ENCODE measurements at regions not wholly inside any gene's neighbourhood (a gene's known extent, or its start where the extent isn't known, plus 50 kb on each side); places are given as distances from the start of the nearest gene placed in this dataset.

GRCh38 chr4:111027526-111027925 lies 404.6 kb upstream of the PITX2 start:
- H3K27ac Mint-ChIP-seq, result no peak overlapping the region
- H3K36me3 Mint-ChIP-seq, result no peaks in the 10 kb centered on the region
- H3K4me1 Mint-ChIP-seq, result no peaks in the 10 kb centered on the region
- H3K27me3 Mint-ChIP-seq, result no peaks in the 10 kb centered on the region
- H3K4me3 Mint-ChIP-seq, result no peak overlapping the region
- DNase-seq (no peak), ATAC-seq (ENCODE audit: low read depth in 2 of 2) (no peak)
- H3K9me3 Mint-ChIP-seq, result peaks cover 0 to 6% (median 0%) of the 10 kb centered on the region in 7 donors

- Mint-ChIP-seq H3K9me3 (peaks cover 0 to 4% (median 0%) of the 10 kb centered on the region in 7 donors), H3K27ac (no peak overlapping the region), H3K4me1 (no peaks in the 10 kb centered on the region), H3K36me3 (no peaks in the 10 kb centered on the region), H3K27me3 (no peaks in the 10 kb centered on the region), H3K4me3 (no peak overlapping the region)
- DNase-seq (no peak), ATAC-seq (ENCODE audit: low read depth in 2 of 2) (no peak)
These were observed 405.9 kb upstream of the PITX2 start for GRCh38 chr4:111028795-111029194.

GRCh38 chr4:111031001-111031579 lies 408.2 kb upstream of the PITX2 start:
- ATAC-seq (ENCODE audit: low read depth in 2 of 2) (no peak), DNase-seq (no peak)
- Mint-ChIP-seq H3K4me3 (no peak overlapping the region), H3K27me3 (no peaks in the 10 kb centered on the region), H3K36me3 (no peaks in the 10 kb centered on the region), H3K27ac (no peak overlapping the region), H3K4me1 (no peaks in the 10 kb centered on the region), H3K9me3 (peaks cover 0 to 4% (median 0%) of the 10 kb centered on the region in 7 donors)

GRCh38 chr4:111031596-111031995 lies 408.7 kb upstream of the PITX2 start:
- H3K27me3 Mint-ChIP-seq, result no peaks in the 10 kb centered on the region
- no peak overlapping the region for H3K4me3 Mint-ChIP-seq
- H3K9me3 Mint-ChIP-seq, result peaks cover 0 to 4% (median 0%) of the 10 kb centered on the region in 7 donors
- no peaks in the 10 kb centered on the region for H3K36me3 Mint-ChIP-seq
- no peak overlapping the region for H3K27ac Mint-ChIP-seq
- no peaks in the 10 kb centered on the region for H3K4me1 Mint-ChIP-seq
- ATAC-seq (ENCODE audit: low read depth in 2 of 2), result no peak
- DNase-seq, result no peak

GRCh38 chr4:111037591-111038360 lies 414.9 kb upstream of the PITX2 start:
- DNase-seq (no peak), ATAC-seq (ENCODE audit: low read depth in 2 of 2) (no peak)
- no peak overlapping the region for H3K4me3 Mint-ChIP-seq
- H3K27ac Mint-ChIP-seq, result no peak overlapping the region
- H3K4me1 Mint-ChIP-seq, result no peaks in the 10 kb centered on the region
- H3K36me3 Mint-ChIP-seq, result no peaks in the 10 kb centered on the region
- H3K9me3 Mint-ChIP-seq, result no peaks in the 10 kb centered on the region
- H3K27me3 Mint-ChIP-seq, result no peaks in the 10 kb centered on the region

- Mint-ChIP-seq H3K27ac (no peak overlapping the region), H3K4me1 (no peaks in the 10 kb centered on the region), H3K27me3 (no peaks in the 10 kb centered on the region), H3K36me3 (no peaks in the 10 kb centered on the region), H3K4me3 (no peak overlapping the region), H3K9me3 (peaks cover 0 to 3% (median 0%) of the 10 kb centered on the region in 7 donors)
- ATAC-seq (ENCODE audit: low read depth in 2 of 2) (no peak), DNase-seq (no peak)
These were observed 418.0 kb upstream of the PITX2 start for GRCh38 chr4:111040904-111041303.

GRCh38 chr4:111043286-111043685 lies 420.4 kb upstream of the PITX2 start:
- no peak for DNase-seq
- Mint-ChIP-seq H3K36me3 (no peaks in the 10 kb centered on the region), H3K4me3 (no peak overlapping the region), H3K27ac (no peak overlapping the region), H3K4me1 (no peaks in the 10 kb centered on the region), H3K27me3 (no peaks in the 10 kb centered on the region), H3K9me3 (peaks cover 0 to 4% (median 0%) of the 10 kb centered on the region in 7 donors)
- no peak for ATAC-seq (ENCODE audit: low read depth in 2 of 2)

- Mint-ChIP-seq H3K27me3 (no peaks in the 10 kb centered on the region), H3K27ac (no peak overlapping the region), H3K9me3 (peaks cover 0 to 10% (median 7%) of the 10 kb centered on the region in 7 donors), H3K4me1 (no peaks in the 10 kb centered on the region), H3K36me3 (no peaks in the 10 kb centered on the region), H3K4me3 (no peak overlapping the region)
- ATAC-seq (ENCODE audit: low read depth in 2 of 2) (no peak), DNase-seq (no peak)
These were observed 423.1 kb upstream of the PITX2 start for GRCh38 chr4:111045992-111046391.

GRCh38 chr4:111046811-111047210 lies 423.9 kb upstream of the PITX2 start:
- Mint-ChIP-seq H3K9me3 (peaks cover 2 to 13% (median 10%) of the 10 kb centered on the region in 7 donors), H3K27me3 (no peaks in the 10 kb centered on the region), H3K4me1 (no peaks in the 10 kb centered on the region), H3K36me3 (no peaks in the 10 kb centered on the region), H3K4me3 (no peak overlapping the region), H3K27ac (no peak overlapping the region)
- ATAC-seq (ENCODE audit: low read depth in 2 of 2) (no peak), DNase-seq (no peak)

- H3K27ac Mint-ChIP-seq, result no peak overlapping the region
- H3K4me1 Mint-ChIP-seq, result no peaks in the 10 kb centered on the region
- ATAC-seq (ENCODE audit: low read depth in 2 of 2) (no peak), DNase-seq (no peak)
- H3K4me3 Mint-ChIP-seq, result no peak overlapping the region
- no peaks in the 10 kb centered on the region for H3K36me3 Mint-ChIP-seq
- no peaks in the 10 kb centered on the region for H3K27me3 Mint-ChIP-seq
- H3K9me3 Mint-ChIP-seq, result peaks cover 2 to 20% (median 13%) of the 10 kb centered on the region in 7 donors
These were observed 425.4 kb upstream of the PITX2 start for GRCh38 chr4:111048316-111048715.

GRCh38 chr4:111064342-111064993 lies 441.6 kb upstream of the PITX2 start:
- ATAC-seq (ENCODE audit: low read depth in 2 of 2) (no peak), DNase-seq (no peak)
- Mint-ChIP-seq H3K27ac (no peak overlapping the region), H3K4me1 (no peaks in the 10 kb centered on the region), H3K36me3 (no peaks in the 10 kb centered on the region), H3K27me3 (no peaks in the 10 kb centered on the region), H3K9me3 (no peaks in the 10 kb centered on the region), H3K4me3 (no peak overlapping the region)

- Mint-ChIP-seq H3K4me3 (no peak overlapping the region), H3K27me3 (no peaks in the 10 kb centered on the region), H3K4me1 (no peaks in the 10 kb centered on the region), H3K9me3 (no peaks in the 10 kb centered on the region), H3K27ac (no peak overlapping the region), H3K36me3 (no peaks in the 10 kb centered on the region)
- ATAC-seq (ENCODE audit: low read depth in 2 of 2), result no peak
- no peak for DNase-seq
These were observed 443.1 kb upstream of the PITX2 start for GRCh38 chr4:111066001-111066400.

GRCh38 chr4:111066447-111066846 lies 443.6 kb upstream of the PITX2 start:
- ATAC-seq (ENCODE audit: low read depth in 2 of 2) (no peak), DNase-seq (no peak)
- Mint-ChIP-seq H3K27me3 (no peaks in the 10 kb centered on the region), H3K27ac (no peak overlapping the region), H3K4me3 (no peak overlapping the region), H3K9me3 (no peaks in the 10 kb centered on the region), H3K4me1 (no peaks in the 10 kb centered on the region), H3K36me3 (no peaks in the 10 kb centered on the region)

- Mint-ChIP-seq H3K36me3 (no peaks in the 10 kb centered on the region), H3K27me3 (no peaks in the 10 kb centered on the region), H3K4me1 (no peaks in the 10 kb centered on the region), H3K27ac (no peak overlapping the region), H3K9me3 (peaks cover 0 to under 1% (median 0%) of the 10 kb centered on the region in 7 donors), H3K4me3 (no peak overlapping the region)
- ATAC-seq (ENCODE audit: low read depth in 2 of 2) (no peak), DNase-seq (no peak)
These were observed 444.0 kb upstream of the PITX2 start for GRCh38 chr4:111066887-111067286.

Measured in naive B cell (primary cell).